ENCODE measurements at regions not wholly inside any gene's neighbourhood (a gene's known extent, or its start where the extent isn't known, plus 50 kb on each side); places are given as distances from the start of the nearest gene placed in this dataset.

DNA sequence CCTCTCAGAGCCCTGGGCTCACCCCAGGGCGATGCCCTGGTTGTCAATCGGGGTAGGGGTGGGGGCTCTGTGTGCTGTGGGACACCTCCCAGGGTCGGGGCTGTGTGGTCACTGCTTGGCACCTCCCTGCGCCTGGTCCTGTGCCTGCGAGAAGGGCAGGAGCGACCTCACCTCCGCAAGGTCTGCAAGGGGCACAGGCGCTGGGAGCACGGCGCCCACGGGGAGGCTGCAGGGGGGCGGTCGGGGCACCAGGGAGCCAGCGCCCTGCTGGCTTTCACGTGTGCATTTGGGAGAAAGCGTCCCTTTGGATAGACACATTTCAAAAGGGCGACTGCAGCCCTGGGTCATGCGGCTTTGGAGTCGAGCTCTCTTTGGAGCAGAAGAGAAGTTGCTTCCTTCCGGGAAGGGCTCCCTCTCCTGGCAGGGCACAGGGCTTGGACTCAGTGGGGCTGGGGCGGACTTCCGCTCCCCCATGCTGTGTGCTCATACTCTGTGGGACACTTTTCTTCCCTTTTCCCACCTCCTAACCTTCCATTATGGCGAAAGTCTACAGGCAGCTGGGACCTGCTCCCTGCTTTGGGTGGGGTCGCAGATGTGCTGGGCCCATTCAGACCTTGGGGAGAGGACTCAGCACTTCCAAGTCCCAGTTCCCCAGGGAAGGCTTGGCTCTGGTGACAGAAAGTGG is 52.9 kb upstream of the SLC28A3 start:
- no peak for DNase-seq

DNA sequence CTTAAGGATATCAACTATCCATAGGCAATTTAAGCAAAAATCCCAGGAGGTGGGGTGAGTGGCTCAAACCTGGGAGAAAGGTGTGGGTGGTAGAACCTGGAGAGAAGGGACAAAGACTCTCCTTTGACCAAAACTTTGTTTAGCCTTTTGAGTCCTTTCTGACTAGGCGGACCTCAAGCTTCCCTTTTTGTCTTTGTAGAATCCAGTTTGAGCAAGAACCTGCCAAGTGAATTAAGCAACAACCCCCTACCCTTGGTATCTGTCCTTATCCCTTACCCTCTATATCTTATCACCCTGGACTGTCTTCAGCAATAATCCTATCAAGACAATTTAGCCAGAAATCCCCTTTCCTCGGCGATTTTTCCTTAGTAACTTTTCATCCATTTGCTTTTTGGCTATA is 53.5 kb upstream of the SLC28A3 start:
- DNase-seq: no peak

DNA sequence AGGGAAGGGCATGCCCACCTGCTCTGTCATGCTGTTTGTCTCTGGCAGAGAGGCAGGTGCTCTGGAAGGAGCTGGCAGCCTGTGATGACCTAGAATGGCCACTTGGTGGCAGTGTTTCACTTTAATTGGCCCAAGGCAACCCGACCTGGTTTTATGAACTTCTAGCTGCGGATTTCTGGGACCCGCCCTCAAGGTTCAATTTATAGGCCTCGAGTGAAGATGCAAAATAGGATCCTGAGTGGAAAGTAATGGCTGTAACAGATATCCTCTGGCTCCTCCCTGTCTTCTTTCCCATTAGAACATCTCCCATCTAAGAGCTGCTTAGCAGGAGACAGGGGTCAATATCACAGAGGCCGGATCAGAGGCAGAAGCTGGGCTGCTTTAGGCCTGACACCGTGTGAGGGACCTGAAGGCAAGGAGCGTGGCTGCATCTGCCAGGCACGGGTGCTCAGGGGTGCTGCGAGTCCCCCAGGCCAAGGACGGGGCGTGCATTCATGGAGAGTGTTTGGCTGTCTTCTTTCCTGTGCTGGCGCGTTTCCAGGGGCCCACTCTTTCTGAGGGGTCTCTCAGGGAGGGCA is 56.7 kb upstream of the SLC28A3 start:
- peak; percentile 3 for DNase-seq

DNA sequence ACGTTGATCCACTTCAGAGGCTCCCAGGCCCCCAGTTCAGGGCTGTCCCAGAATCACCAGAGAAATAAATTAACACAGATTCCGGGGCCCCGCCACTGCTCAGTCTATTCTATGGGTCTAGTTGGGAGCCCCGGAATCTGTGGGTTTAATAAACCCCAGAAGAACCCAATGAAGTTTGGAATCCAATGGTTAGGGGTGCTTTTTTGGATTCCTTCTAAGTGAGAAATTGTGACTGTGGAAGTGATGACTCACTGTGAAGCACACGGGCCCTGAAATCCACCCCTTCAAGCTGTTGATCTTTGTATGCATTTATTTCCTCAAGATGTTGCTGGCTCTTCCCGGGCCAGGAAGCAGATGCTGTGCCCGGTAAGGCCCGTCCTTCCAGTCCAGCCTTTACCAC is 57.3 kb upstream of the SLC28A3 start:
- DNase-seq: no peak

DNA sequence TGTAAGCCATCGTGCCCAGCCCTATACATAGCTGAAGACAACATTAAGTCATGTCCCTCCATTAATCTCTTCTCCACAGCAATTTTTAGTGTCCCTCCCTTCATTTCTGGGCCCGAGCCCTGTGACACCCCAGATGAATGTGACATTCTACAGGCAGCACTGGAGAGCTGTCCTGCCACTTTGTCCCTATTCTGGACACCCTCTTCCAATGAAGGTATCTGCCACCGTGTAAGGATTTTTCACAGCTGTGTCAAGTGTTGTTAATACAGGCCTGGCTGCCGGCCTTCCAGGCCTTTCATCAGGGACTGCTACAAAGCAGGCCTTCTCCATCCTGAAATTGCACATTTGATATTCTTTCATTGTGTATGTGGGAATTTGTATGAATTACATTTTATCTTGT is 62.0 kb upstream of the SLC28A3 start:
- DNase-seq: no peak

DNA sequence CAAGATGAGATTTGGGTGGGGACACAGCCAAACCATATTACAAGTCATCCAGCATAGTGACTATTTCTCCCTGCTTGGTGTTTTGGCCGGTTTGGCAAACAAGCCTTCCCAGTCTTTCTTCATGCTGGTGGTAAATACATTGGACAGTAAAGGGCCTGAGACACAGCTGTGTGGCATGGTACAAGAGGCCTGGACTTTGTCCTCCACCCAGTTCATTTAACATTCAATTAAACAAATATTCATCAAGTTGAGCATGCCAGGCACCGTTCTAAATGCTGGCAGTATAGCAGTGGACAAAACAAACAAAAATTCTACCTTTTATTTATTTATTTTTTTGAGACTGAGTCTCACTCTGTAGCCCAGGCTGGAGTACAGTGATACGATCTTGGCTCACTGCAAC is 62.7 kb upstream of the SLC28A3 start:
- no peak for DNase-seq

DNA sequence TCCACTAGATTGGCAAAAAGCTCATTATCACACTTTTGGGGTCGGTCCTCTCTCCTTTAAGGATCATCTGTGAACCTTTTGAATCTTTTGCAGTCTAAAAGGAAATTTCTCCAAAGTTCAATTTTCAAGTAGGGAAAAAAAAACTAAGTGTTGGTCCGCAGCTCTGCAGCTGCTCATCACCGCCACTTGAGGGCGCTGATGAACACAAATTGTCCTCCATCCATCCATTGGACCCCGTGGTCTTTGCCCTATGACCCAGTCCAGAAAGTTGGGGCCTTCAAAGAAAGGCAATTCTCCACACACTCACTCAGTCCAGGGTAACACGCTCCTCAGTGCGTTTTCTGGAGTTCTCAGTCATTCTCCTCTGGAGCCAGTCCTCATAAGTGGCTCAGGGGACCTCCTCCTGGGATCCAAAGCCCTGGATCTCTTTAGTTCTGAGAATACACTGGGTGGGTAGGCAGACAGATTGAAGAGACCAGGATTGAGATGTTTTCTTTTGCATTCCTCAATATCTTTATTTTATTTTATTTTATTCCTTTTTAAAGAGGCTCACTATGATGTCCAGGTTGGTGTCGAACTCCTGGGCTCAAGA is 63.6 kb upstream of the SLC28A3 start:
- no peak for DNase-seq

DNA sequence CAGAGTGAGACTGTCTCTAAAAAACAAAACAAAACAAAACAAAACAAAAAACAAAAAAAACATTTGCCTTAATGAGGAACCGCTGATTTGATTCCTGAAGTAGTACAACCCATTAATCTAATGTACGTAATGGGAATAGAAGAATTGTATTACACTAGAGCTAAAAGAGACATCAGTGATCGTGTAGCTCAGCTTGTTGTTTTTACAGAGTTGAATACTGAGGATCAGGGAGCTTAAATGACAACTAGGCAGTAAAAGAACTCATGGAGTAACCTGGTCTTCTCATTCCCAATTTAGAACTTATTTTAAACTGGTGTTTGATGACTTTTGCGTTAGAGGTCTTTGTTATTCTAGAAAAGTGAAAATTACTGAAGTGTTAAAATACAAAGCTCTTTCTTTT is 65.1 kb upstream of the SLC28A3 start:
- no peak for DNase-seq

DNA sequence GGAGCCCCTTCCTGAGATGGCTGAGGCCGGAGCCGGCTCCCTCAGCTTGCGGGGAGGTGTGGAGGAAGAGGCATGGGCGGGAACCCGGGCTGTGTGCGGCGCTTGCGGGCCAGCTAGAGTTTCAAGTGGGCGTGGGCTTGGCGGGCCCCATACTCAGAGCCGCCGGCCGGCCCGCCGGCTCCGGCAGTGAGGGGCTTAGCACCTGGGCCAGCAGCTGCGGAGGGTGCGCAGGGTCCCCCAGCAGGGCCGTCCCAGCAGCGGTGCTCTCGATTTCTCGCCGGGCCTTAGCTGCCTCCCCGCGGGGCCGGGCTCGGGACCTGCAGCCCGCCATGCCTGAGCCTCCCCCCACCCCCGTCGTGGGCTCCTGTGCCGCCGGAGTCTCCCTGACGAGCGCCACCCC is 67.9 kb upstream of the SLC28A3 start:
- DNase-seq: no peak

DNA sequence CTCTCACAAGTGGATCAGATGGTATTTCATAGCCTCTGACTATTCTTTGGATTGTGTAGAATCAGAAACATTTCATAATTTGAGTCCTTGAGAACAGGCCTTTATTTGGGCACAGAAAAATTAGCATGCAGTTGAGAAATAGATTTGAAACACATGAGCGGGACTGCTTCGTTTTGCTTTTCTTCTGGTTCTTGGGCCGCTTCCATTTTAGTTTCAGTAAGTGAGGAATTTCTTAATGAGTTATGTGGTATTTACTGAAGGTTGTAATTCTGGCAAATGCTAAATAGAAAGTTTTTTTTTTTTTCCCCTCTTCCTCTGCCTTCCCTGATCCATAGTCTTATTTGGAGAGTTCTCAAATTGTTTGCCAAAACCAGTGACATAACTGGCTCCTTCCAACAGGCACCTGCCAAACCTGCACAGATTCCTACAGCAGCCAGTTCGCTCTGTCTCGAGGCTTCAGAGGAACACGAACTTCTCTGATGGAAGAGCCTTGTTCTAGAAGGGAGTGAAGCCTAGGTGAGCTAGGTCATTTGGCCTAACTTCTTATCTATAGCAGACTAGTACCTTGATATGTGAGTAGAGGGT is 71.2 kb upstream of the SLC28A3 start:
- DNase-seq: no peak

DNA sequence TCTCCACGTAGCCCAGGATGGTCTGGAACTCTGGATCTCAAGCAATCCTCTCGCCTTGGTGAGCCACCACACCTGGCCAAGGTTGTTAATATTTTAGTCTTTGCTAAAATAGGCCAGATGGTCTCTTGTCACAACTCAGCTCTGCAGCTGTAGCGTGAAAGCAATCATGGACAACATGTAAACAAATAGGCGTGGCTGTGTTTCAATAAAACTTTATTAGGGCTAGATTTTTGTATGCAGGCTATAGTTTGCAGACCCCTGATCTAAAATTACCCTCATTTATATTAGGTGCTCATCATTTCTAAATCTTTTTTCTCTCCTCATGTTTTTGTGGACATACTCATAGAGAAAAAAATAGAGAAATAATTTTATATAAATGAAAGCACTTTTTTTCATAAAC is 72.1 kb upstream of the SLC28A3 start:
- no peak for DNase-seq

DNA sequence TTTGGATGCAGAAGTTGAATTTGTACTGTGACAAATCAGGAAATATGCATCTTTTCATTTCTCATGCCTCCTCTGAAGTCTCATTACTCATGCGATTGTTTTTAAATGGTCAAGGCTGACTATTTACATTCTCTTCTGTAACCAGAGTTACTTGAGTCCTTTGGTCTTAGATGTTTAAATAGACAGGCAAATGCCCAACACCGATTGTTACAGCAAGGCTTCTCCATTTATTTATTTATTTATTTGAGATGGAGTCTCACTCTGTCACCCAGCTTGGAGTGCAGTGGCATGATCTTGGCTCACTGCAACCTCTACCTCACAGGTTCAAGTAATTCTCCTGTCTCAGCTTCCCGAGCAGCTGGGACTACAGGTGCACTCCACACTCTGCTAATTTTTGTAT is 72.7 kb upstream of the SLC28A3 start:
- no peak for DNase-seq

DNA sequence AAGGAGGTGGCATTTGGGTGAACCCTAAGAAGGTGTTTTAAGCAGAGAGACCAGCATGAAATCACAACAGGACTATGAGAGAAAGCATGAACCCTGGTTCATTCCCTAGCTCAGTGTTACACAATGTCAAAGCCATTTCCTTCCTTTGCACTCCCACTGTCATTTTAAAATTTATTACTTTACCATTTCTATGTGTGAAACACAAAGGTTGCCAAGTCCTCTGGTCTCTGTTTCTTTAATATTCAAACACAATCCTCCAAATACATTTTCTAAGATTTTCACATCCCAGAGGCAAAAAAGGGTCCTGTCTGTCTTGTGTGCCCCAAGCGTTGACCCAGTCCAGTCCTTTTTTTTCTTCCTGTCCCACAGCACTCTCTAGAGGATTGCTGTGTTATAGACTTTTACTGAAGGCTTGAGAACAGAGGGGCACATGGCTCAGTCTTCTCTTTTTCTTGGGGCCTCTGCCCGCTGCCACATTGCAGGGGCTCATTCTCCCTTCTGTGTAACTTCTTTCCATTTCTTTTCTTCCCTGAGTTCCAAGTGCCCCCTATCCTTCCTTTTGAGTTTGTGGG is 78.6 kb upstream of the SLC28A3 start:
- DNase-seq: no peak

DNA sequence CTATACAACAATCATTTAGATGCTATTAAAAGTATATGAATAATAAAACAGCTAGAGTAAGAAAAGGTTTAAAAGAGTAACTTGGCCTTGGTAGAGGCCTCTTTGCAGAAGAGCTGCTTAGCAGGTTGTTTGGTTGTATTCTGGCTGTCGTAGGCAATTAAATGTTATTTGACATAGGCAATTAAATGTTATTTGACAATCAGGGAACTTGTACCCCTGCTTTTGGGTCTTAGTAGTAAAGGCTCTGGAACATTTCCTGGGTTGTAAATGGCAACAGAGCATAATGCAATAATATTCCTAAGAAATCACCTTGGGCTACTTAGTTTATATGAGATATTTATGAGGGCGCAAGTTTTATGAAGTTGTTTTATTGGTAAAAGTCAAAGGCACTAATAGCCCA is 84.4 kb upstream of the SLC28A3 start:
- no peak for DNase-seq

DNA sequence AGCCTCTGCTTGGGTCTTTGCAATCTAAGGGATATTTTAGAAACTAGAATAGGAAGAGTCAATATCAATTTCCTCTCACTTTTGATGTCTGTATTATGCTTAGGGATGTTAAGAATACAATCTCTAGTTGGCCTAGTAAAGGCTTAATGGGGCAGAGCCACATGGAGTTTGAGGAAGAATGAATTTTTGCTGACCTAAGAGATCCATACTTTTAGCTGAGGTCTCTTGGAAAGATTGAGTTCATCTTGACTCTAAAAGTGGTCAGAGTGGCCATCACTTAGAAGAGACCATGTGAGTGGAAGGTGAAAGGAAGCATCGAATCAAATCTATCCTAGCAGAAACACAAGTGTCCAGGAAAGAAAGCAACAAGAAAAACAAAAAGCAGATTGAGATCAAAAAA is 92.2 kb upstream of the SLC28A3 start:
- DNase-seq: no peak

DNA sequence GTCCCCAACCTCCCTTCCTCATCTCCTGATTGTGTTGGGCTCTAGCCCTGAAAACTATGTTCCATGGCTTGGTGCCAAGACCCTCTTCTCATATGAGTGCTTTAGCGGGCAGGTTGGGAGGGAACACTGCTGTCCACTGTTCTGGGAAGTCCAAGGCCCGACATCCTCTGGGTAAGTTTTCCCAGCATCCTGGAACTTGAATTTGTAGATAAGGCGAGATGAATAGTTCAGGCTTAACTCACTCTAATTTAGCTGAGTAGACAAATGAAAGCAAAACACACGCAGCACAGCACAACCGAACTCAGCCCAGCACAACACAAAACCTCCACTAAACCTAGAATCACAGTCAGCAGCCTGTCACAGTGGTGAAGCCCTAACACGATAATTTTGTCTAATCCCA is 95.3 kb upstream of the SLC28A3 start:
- DNase-seq: no peak

DNA sequence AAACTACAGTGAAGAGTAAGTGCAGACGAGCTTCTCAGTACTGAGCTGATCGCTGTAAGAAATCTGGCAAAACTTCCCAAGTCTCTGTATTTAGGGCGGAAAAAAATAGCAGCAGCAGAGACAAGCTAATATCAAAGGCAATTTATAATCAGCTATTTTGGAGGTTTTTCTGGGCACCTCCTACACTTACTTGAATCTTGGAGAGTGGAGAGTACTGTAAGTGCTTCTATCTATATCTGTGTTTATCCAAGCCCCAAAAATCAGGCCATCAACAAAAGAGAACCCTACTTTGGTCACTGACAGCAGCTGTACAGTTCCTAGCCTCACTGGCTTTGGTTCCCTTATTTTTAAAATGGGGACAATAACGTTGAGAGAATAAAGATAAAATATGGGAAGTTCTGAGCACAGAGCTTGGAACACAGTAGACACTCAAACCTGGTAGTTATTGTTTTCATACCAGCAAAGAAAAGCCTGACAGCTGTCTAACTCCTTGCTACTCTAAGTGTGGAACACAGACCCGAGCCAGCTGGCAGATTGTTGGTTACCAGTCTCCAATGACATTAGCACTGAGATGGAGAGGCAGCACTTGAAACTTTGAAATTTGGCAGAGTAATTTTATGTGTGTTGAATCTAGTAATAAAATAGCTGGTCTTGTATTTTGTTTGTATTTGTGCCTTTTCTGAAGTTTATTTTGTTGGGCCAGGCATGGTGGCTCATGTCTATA is 96.0 kb upstream of the SLC28A3 start:
- no peak for DNase-seq

DNA sequence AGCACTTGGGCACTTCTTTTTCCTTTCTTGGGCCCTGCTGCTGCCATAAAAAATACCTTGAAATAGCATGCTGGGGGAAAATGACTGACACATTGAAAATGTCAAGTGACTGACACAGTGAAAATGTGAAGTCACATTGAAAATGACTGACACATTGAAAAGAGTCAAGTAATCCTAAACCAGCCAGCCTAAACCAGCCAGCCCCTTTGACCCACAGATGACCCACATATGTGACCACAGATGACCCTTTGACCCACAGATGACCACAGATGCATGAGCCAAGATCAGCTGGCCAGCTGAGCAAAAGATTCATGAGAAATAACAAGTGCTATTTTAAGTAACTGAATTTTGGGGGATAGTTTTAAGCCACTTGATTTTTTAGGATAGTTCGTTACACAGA is 97.8 kb upstream of the SLC28A3 start:
- no peak for DNase-seq

DNA sequence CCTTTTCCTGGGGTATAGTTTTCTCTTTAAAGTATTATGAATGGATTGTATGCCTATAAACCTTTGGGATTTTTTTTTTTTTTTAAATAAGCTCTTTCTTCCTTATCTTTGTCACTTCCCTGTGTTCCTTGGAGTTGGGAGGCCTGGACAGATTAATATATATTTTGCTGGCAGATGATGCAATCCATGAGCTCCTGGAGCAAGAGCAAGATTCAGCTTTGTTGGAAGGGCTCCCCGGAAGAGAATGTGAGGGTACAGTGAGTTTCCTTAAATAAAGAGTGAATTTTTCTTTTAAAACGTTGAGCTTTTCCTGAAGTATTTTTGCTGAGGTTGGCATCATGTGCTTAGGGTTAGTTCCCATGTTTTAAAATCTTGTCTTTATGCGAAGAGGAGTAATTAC is 98.7 kb upstream of the SLC28A3 start:
- DNase-seq: no peak

DNA sequence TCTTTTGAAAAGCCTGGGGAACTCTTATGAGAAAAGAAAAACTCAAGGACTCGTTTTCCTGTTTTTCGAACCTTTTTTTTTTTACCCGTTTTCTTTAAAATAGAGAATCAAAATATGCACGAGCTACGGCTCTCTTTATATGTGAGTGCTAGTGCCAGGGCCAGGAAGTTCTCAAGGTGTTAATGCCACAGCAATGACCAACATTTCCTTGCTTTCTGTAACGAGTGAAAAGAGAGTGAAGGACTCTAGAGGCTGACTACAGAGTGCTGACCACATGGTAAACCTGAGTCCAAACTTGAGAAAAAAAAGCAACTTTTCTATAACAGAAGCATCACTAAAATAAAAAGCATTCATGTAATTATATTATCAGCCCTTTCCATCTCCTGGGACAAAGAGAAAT is 102.2 kb upstream of the SLC28A3 start:
- no peak for DNase-seq

DNA sequence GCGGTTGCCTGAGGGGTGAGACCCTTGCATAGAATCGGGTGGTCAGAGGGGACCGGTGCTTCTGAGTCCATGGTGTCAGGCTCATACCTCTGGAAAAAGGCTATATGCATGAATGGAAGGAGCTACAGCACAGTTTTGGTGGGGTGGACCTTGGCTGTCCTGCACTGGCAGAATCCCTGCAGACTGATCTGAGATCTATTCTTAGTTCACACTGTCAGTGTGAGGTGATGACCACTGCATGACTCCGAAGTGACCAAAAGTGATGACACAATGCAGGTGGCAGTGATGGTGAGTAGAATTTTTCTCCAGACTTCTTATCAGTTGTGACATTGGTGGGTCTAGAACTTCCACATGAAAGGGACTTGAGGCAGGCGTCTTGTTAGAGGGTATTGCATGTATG is 105.2 kb upstream of the SLC28A3 start:
- DNase-seq: no peak

DNA sequence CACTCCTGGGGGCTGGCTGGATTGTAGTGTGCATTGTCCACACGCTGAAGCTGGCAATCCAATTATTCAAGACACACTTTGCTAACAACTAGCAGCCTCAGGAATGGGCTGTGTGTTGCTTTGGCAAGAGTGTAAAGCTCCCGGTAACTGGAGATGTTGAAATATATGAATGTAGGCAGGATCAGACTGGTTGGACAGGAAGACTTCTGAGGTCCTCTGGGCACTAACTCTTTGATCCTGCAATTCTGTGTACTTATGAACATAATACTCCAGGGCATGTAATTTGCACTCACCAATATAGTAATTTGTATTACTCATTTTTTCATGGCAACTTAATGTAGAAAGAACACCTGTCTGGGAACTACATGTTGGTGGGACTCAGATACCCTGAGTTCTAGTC is 106.7 kb upstream of the SLC28A3 start:
- no peak for DNase-seq

DNA sequence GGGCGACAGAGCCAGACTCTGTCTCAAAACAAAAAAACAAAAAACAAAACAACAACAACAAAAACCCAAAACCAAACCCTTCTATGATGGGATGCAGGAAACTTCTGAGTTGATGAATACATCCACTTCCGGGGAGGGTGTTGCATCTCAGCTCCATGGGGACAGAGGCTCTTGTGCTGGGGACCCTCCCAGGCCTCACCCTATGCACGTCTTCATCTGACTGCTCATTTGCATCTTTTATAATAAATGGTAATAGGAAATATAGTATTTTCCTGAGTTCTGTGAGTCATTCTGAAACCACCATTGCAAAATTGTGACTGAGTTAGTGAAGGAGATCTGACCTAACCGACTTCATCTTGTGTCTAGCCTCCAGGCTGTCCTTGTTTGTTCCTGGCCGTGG is 109.5 kb upstream of the SLC28A3 start:
- no peak for DNase-seq

DNA sequence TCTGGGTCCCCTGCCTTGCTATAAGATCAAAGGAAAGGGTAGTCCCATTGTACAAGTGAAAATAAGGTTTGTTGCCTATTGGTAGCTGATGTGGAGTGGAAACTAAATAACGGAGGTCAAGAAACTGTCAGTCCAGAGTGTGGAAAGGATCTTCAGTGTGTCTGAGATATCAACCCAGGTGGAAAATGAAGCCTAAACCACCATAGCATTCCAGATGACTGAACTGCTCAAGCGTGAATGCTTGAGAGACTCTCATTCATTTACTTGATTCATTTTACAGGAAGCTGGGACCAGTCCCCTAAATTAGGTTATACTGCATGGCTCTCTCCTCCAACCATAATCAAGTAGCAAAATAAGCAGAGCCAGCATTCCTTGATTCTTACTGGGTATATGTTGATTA is 116.0 kb upstream of the SLC28A3 start:
- no peak for DNase-seq

Data from GOT3 (cell line).